GM21528 (cell line): ENCODE measurements at regions not wholly inside any gene's neighbourhood (a gene's known extent, or its start where the extent isn't known, plus 50 kb on each side); places are given as distances from the start of the nearest gene placed in this dataset.

Source experiments
- ATAC-seq: cut with Tn5 transposase; IDR thresholded peaks from one replicate; pipeline ENCODE4 v1.9.1; 2021; ENCODE audit warnings: mild to moderate bottlenecking, moderate library complexity; ENCODE audit not compliant: unreplicated experiment, low FRiP score

DNA sequence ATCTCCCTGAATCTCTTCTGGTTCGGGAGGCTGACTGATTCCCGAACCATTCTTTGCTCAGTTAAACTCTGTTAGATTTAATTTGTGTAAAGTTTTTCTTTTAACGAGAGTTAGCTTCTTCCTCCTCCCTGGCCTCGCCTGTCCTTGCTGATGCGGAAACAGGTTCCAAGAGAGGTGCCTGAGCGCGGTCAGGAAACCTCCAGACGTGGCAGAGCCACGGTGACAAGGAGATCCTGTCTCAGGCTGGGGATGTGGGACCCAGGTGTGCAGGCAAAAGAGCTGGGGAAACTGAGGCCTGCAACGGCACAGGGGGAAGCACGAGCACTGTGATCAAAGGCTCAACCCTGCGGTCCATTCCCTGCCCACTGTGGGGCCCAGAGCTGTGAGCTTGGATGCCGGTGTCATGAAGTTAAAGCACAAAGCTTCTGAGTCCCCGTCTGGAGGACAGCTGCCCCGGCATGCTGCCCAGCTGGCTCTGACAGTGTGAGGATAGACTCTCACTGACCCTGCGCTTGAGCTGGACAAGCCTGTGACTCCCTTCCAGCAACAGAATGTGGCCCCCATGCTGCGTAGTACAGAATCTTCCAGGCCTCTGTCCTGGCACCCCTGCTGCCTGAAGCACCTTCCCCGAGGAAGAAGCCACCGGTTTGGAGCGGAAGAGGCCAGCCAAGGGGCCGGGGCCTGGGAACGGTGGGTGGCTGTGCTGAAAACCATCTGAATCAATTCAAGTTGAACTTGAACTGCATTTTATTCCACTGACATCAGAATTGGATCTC, 960.6 kb downstream of the BRD1 start:
- ATAC-seq = no peak

DNA sequence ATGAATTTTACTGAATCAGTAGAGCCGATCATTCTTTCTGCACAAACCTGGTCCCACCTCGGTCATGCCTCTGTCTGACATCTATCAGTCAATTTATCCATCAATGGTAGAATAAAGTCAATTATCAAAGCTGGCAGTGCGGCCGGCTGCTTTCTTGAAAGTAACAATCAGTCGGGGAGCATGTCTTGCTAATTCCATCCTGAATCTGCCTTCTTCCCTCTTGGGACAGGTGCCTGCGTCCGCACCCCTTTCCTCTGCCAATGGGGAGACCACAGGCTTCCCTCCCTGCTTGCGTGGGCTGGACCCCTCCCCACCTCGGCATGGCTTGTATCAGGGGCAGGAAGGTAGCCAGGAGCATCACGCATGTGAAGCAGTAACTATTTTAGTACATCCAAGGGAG, 962.9 kb downstream of the BRD1 start:
- no peak for ATAC-seq

- no peak for ATAC-seq
These were observed 963.6 kb downstream of the BRD1 start for GRCh38 chr22:48863965-48864528.

DNA sequence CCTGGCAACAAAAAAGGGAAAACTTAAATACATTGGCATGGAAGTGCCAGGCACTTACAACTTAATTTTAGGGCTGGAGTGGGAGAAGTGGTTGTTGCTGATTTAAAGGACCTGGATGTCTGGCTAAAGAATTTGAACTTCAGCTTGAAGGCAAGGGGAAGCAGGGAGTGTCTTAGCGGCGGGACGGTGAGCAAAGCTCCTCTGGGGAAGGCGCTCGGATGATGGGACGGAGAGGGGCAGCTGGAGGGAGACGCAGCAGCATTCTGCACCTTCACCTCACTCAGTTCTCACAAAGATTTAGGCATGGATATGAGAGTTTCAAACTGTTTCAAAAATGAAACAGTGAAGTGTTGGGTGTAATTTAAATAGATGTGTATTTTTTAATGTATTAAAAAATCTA, 967.1 kb downstream of the BRD1 start:
- no peak for ATAC-seq

GRCh38 chr22:48858856-48859255, 968.8 kb downstream of the BRD1 start:
- no peak for ATAC-seq

- ATAC-seq = no peak
These were observed 969.6 kb downstream of the BRD1 start for GRCh38 chr22:48858121-48858520.

GRCh38 chr22:48857202-48857805, 970.4 kb downstream of the BRD1 start:
- no peak for ATAC-seq

DNA sequence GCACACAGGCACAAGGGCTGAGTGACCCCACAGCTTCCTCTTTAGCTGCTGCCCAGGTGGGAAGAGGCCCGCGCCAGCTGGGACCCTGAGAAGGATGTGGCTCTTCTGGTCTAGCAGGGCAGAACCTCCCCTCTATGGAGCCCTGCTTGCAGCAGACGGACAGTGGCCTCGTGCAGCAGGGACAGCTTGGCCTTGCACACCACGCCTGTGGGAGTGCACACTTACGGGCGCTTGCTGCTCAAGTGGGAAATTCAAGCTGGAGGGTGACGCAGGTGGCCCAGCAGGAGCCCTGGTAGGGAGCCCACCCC, 971.4 kb downstream of the BRD1 start:
- ATAC-seq = no peak

GRCh38 chr22:48855593-48856307, 971.9 kb downstream of the BRD1 start:
- no peak for ATAC-seq

DNA sequence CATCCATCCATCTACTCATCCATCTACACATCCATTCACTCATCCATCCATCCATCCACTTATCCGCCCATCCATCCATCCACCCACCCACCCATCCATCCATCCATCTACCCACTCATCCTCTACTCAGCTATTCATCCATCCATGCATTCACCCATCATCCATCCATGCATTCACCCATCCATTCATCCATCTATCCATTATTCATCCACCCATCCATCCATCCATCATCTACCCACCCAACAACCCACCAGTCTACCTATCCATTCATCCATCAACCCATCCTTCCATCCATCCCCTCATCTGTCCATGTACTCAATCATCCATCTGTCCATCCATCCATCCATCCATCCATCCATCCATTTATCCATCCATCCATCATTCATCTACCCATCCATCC, 972.7 kb downstream of the BRD1 start:
- ATAC-seq = no peak

GRCh38 chr22:48853627-48854240, 973.9 kb downstream of the BRD1 start:
- no peak for ATAC-seq

- ATAC-seq = no peak
These were observed 975.6 kb downstream of the BRD1 start for GRCh38 chr22:48851933-48852549.

DNA sequence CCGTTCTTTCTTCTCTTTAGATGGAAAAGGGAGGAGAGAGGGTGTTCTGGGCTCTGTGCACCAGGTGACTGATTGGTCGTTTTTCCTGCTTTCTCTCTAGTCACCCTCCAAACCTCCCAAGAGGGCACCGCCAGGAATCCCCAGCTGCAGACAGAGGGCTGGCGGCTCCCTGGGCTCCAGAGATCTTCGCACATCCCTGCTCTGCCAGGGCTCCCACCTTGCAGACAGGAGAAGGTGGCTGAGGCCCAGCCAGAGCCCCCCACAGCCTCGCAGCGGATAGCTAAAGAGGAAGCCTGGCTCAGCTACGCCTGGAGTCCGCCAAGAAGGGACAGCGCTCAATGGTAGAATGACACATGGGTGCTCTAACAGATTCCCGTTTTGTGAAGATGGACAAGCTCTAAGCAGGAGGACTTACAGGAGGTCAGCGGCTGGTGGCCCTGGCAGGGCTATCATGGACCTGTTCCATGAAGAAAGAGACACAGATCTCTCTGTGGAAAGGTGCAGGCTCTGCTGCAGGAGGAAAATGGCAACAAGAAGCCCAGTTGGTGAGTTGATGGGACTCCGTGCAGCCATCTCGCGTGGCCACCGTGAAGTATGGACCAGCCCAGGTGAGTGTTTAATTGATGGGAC, 976.9 kb downstream of the BRD1 start:
- ATAC-seq = no peak

GRCh38 chr22:48849963-48850657, 977.6 kb downstream of the BRD1 start:
- no peak for ATAC-seq

- no peak for ATAC-seq
These were observed 978.3 kb downstream of the BRD1 start for GRCh38 chr22:48849219-48849912.

GRCh38 chr22:48846200-48846599, 981.5 kb downstream of the BRD1 start:
- no peak for ATAC-seq

DNA sequence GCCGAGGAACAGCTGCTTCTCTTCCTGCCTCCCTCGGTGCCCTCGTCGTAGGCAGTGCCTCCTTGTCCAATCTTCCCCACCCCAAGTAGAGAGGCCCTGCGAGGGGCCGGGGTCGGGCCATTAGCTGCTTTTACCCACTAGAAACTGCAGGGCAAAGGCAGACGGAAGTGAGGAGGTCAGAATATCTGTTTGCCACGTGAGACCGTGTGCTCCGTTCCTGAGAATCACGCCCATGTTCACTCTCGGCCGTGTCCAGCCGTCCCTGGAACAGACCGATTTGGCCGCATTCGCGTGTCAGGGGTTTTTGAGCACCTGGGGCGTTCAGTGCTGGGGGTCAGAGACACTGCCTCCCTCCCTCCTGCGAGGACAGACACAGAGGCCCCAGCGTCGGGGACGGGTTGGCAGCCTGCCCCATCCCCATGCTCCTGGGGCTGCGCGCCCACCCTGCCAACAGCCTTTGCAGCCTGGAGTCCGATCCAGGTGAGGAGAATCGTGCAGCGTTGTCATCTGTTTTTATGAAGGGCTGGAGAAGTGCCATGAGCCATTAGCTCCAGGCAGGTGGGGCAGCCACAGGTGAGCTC, 982.2 kb downstream of the BRD1 start:
- no peak for ATAC-seq

- no peak for ATAC-seq
These were observed 983.5 kb downstream of the BRD1 start for GRCh38 chr22:48844056-48844675.
